HepG2 (cell line): ENCODE measurements at regions not wholly inside any gene's neighbourhood (a gene's known extent, or its start where the extent isn't known, plus 50 kb on each side); places are given as distances from the start of the nearest gene placed in this dataset.

Experiments
- ATAC-seq: fragments of 200-7000 bp; cut with Tn5 transposase; 3 replicates; pipeline ENCODE4 v1.9.1; 2020; ENCODE audit warnings: mild to moderate bottlenecking, moderate library complexity
- BruUV-seq: library from RNA; stranded (reverse); fragments of 400-500 nt; replicated peaks from 2 replicates; lab custom pipeline; 2021; lab: Mats Ljungman, UMichigan
- CTCF ChIA-PET: fragments of 300-600 bp; formaldehyde crosslinking; extraction: SDS; loops from one replicate; lab custom pipeline; 2021; ENCODE audit warnings: low total read pairs, inconsistent platforms, low intra/inter-chr PET ratio; lab: Yijun Ruan, JAX
- POLR2A ChIA-PET: fragments of 350-600 bp; sonication (Branson Sonifier 250); formaldehyde crosslinking; loops from one replicate; lab custom pipeline; 2020; ENCODE audit warnings: antibody characterized with exemption, inconsistent platforms; lab: Yijun Ruan, JAX
- DNase-seq: peaks from one replicate; pipeline ENCODE4 v3.0.0-alpha.2; 2015; ENCODE audit warnings: low spot score
- FAIRE-seq: peaks from 3 replicates; lab custom pipeline; 2011; peaks lifted over from hg19 to GRCh38; lab: Jason Lieb, UNC
- H2AFZ ChIP-seq: one replicate; pipeline ENCODE4 v1.6.1; 2011; ENCODE audit warnings: low read length, inconsistent platforms
- H3K27ac ChIP-seq: fragments of 300-600 bp; 3 replicates; pipeline ENCODE4 v1.8.0; 2011; ENCODE audit warnings: mixed run types, mild to moderate bottlenecking, mixed read lengths, low read length, inconsistent platforms; ENCODE audit not compliant: insufficient read depth; ENCODE audit errors: extremely low read length
- H3K27me3 ChIP-seq, 2 experiments: fragments of 200-600 bp in 1 of 2; 2 replicates in 1 of 2; 3 replicates in 1 of 2; pipeline versions ENCODE4 v1.6.0 to v1.8.0; 2011; ENCODE audit warnings: low read length in 2 of 2, mild to moderate bottlenecking in 2 of 2, moderate library complexity in 2 of 2, inconsistent platforms in 1 of 2; ENCODE audit not compliant: insufficient read depth in 2 of 2, control insufficient read depth in 1 of 2
- H3K36me3 ChIP-seq, 2 experiments: fragments of 200-600 bp in 1 of 2; replicated peaks in 1 of 2; 2 replicates in 1 of 2; 3 replicates in 1 of 2; pipeline versions ENCODE4 v1.5.1 to v1.8.0; 2011; ENCODE audit warnings: low read length in 2 of 2, inconsistent platforms in 1 of 2; ENCODE audit not compliant: insufficient read depth in 2 of 2, control insufficient read depth in 1 of 2
- H3K4me1 ChIP-seq: 2 replicates; pipeline ENCODE4 v1.5.1; 2012; ENCODE audit warnings: low read length, inconsistent platforms; ENCODE audit not compliant: insufficient read depth
- H3K4me2 ChIP-seq: 2 replicates; pipeline ENCODE4 v1.6.0; 2011; ENCODE audit warnings: low read depth, low read length, inconsistent platforms
- H3K4me3 ChIP-seq, 3 experiments: fragments of 200-600 bp in 1 of 3; sonication (generic), shearing (Covaris generic) in 1 of 3; replicated peaks in 1 of 3; 2 replicates each; pipeline ENCODE4 v1.5.1; 2011 to 2016; ENCODE audit warnings: low read length in 3 of 3, inconsistent platforms in 2 of 3, low read depth in 2 of 3, mild to moderate bottlenecking in 2 of 3, control low read depth in 1 of 3, mixed read lengths in 1 of 3; ENCODE audit not compliant: insufficient read depth in 1 of 3
- H3K79me2 ChIP-seq: one replicate; pipeline ENCODE4 v1.6.1; 2011; ENCODE audit warnings: low read length, inconsistent platforms; ENCODE audit not compliant: insufficient read depth
- H3K9ac ChIP-seq: 2 replicates; pipeline ENCODE4 v1.6.0; 2011; ENCODE audit warnings: mild to moderate bottlenecking, low read depth, low read length, inconsistent platforms; ENCODE audit not compliant: insufficient read depth
- H3K9me3 ChIP-seq: 2 replicates; pipeline ENCODE4 v1.5.1; 2012; ENCODE audit warnings: mild to moderate bottlenecking, low read length
- H4K20me1 ChIP-seq: 2 replicates; pipeline ENCODE4 v1.6.0; 2011; ENCODE audit warnings: inconsistent platforms, mild to moderate bottlenecking, low read length, moderate library complexity; ENCODE audit not compliant: insufficient read depth
- ZBTB20 ChIP-seq: sonication (generic); formaldehyde crosslinking; IDR thresholded peaks from 2 replicates; pipeline ENCODE4 v1.8.1; 2023; ENCODE audit warnings: missing genetic modification reagents, low read depth, mild to moderate bottlenecking, borderline replicate concordance
- WGBS: methylation state at CpG from one replicate; pipeline ENCODE4 v1.1.6; 2017; ENCODE audit warnings: low lambda C conversion rate; 5-methylcytosine and 5-hydroxymethylcytosine counted together
- in situ Hi-C: cut with HindIII; loops from 2 replicates; pipeline ENCODE4 v1.10.0; 2017; ENCODE audit warnings: low pct_unique_long_range_greater_than_20kb; ENCODE audit not compliant: extremely low pct_ligation_motif_present
- intact Hi-C: fragments of 100-400 bp; cut with micrococcal nuclease; formaldehyde crosslinking; loops from one replicate; pipeline ENCODE4 v1.10.0; 2022; ENCODE audit not compliant: unreplicated experiment
- TF ChIP-seq, protein P1 (sequence below): sonication (generic); formaldehyde crosslinking; IDR thresholded peaks from 2 replicates; pipeline ENCODE4 v1.9.0; 2021; ENCODE audit warnings: missing genetic modification reagents, mild to moderate bottlenecking, borderline replicate concordance
- TF ChIP-seq, protein P2 (sequence below): sonication (generic); formaldehyde crosslinking; IDR thresholded peaks from 2 replicates; pipeline ENCODE4 v1.5.1; 2020; ENCODE audit warnings: mild to moderate bottlenecking, missing genetic modification reagents, moderate library complexity
- TF ChIP-seq, protein P3 (sequence below): sonication (generic); formaldehyde crosslinking; IDR thresholded peaks from 2 replicates; pipeline ENCODE4 v1.4.0; 2020; ENCODE audit warnings: mild to moderate bottlenecking, low read depth, missing genetic modification reagents

DNA sequence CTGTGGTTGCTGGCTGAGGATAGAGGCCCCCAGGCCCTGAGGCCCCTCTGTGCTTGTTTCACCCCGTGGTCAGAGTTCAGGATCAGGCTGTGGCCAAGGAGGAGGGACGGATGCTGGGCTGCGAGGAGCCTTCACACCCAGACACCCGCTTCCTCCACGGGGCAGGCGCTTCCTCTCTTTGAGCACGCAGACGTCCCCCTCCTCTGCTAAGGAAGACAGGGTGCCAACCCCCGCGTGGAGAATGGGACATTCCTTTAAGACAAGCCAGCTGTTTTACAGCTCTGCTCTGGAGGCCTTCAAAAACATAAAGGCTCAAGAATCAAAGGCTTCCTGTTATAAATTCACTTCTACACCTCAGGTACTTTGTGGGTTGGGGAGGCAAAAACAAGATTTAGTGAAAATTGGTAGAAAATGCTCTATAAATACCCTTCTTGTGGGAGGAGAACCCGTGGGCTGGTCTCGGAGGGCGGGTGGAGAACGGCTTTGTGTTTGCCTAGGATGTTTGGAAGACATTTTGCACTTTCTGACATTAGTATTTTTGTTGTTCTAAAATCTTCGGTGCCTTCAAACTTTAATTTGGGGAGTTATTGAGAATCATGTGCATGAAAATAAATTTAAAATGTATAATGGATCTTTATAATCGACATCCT is 60.8 kb upstream of the FOXF1 start:
- H3K9me3 ChIP-seq = no peaks in the 10 kb centered on the region
- H3K36me3 ChIP-seq = no peaks in the 10 kb centered on the region
- H3K27me3 ChIP-seq = peaks cover 1 to 31% of the 10 kb centered on the region in 2 experiments
- no peaks in the 10 kb centered on the region for H4K20me1 ChIP-seq
- no peaks in the 10 kb centered on the region for H3K4me1 ChIP-seq
- no peak for FAIRE-seq
- in situ Hi-C loops = no loop called here
- H2AFZ ChIP-seq = no peak overlapping the region
- no peaks in the 10 kb centered on the region for H3K79me2 ChIP-seq
- ChIA-PET CTCF (no interaction called here), POLR2A (no interaction called here)
- BruUV-seq = no TSS peak
- H3K27ac ChIP-seq = no peak overlapping the region
- 13% methylated on average over 10 of the region's 16 CpGs for WGBS
- H3K4me3 ChIP-seq = no peak overlapping the region
- intact Hi-C loops = no loop called here
- no peak for ATAC-seq
- no peak for DNase-seq
- H3K9ac ChIP-seq = no peak overlapping the region
- H3K4me2 ChIP-seq = no peak overlapping the region
- TF ChIP-seq, protein P1, sequence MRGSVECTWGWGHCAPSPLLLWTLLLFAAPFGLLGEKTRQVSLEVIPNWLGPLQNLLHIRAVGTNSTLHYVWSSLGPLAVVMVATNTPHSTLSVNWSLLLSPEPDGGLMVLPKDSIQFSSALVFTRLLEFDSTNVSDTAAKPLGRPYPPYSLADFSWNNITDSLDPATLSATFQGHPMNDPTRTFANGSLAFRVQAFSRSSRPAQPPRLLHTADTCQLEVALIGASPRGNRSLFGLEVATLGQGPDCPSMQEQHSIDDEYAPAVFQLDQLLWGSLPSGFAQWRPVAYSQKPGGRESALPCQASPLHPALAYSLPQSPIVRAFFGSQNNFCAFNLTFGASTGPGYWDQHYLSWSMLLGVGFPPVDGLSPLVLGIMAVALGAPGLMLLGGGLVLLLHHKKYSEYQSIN = no peak
- no peak for TF ChIP-seq ZBTB20

DNA sequence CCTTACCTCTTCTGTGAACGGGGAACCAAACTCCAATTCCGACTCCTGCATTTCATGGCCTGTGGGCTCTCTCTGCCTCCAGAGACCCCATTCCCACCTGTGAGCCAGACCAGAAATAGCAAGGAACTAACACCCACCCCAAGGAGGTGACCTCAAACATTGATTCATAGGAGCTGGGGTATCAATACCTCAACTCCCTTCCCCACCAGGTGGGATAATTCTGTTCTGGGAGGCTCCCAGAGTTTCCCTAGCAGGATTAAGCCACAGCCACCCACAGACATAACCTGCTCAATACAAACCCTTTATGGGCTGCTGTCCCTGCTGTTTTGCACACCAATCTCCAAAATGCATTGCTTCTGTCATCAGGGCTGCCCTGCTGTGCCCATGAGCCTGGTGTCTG is 59.6 kb upstream of the FOXF1 start:
- Histone ChIP-seq H3K4me1 (no peaks in the 10 kb centered on the region), H3K36me3 (no peaks in the 10 kb centered on the region), H3K4me2 (no peak overlapping the region), H2AFZ (no peak overlapping the region), H3K27me3 (peaks cover 4 to 38% of the 10 kb centered on the region in 2 experiments), H3K27ac (no peak overlapping the region), H4K20me1 (no peaks in the 10 kb centered on the region), H3K79me2 (no peaks in the 10 kb centered on the region), H3K9ac (no peak overlapping the region), H3K4me3 (no peak overlapping the region), H3K9me3 (no peaks in the 10 kb centered on the region)
- in situ Hi-C loops (no loop called here), intact Hi-C loops (no loop called here)
- POLR2A ChIA-PET = no interaction called here
- no TSS peak for BruUV-seq
- TF ChIP-seq, protein P2, sequence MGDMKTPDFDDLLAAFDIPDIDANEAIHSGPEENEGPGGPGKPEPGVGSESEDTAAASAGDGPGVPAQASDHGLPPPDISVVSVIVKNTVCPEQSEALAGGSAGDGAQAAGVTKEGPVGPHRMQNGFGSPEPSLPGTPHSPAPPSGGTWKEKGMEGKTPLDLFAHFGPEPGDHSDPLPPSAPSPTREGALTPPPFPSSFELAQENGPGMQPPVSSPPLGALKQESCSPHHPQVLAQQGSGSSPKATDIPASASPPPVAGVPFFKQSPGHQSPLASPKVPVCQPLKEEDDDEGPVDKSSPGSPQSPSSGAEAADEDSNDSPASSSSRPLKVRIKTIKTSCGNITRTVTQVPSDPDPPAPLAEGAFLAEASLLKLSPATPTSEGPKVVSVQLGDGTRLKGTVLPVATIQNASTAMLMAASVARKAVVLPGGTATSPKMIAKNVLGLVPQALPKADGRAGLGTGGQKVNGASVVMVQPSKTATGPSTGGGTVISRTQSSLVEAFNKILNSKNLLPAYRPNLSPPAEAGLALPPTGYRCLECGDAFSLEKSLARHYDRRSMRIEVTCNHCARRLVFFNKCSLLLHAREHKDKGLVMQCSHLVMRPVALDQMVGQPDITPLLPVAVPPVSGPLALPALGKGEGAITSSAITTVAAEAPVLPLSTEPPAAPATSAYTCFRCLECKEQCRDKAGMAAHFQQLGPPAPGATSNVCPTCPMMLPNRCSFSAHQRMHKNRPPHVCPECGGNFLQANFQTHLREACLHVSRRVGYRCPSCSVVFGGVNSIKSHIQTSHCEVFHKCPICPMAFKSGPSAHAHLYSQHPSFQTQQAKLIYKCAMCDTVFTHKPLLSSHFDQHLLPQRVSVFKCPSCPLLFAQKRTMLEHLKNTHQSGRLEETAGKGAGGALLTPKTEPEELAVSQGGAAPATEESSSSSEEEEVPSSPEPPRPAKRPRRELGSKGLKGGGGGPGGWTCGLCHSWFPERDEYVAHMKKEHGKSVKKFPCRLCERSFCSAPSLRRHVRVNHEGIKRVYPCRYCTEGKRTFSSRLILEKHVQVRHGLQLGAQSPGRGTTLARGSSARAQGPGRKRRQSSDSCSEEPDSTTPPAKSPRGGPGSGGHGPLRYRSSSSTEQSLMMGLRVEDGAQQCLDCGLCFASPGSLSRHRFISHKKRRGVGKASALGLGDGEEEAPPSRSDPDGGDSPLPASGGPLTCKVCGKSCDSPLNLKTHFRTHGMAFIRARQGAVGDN (CRISPR knock-in tag) = no peak
- TF ChIP-seq, protein P3, sequence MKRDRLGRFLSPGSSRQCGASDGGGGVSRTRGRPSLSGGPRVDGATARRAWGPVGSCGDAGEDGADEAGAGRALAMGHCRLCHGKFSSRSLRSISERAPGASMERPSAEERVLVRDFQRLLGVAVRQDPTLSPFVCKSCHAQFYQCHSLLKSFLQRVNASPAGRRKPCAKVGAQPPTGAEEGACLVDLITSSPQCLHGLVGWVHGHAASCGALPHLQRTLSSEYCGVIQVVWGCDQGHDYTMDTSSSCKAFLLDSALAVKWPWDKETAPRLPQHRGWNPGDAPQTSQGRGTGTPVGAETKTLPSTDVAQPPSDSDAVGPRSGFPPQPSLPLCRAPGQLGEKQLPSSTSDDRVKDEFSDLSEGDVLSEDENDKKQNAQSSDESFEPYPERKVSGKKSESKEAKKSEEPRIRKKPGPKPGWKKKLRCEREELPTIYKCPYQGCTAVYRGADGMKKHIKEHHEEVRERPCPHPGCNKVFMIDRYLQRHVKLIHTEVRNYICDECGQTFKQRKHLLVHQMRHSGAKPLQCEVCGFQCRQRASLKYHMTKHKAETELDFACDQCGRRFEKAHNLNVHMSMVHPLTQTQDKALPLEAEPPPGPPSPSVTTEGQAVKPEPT (CRISPR knock-in tag) = no peak
- DNase-seq (no peak), FAIRE-seq (no peak), ATAC-seq (no peak)
- CTCF ChIA-PET = no interaction called here
- 4% methylated on average over 2 of the region's 2 CpGs for WGBS
